ENCODE measurements at regions not wholly inside any gene's neighbourhood (a gene's known extent, or its start where the extent isn't known, plus 50 kb on each side); places are given as distances from the start of the nearest gene placed in this dataset.
A peak's percentile ranks its signal among the peaks of the same experiment; 100 is the strongest.
"Not testable (repeated sequence)": the region's sequence is repeated elsewhere in the genome, so short reads cannot be mapped to it uniquely, and the experiment has no call there.

DNA sequence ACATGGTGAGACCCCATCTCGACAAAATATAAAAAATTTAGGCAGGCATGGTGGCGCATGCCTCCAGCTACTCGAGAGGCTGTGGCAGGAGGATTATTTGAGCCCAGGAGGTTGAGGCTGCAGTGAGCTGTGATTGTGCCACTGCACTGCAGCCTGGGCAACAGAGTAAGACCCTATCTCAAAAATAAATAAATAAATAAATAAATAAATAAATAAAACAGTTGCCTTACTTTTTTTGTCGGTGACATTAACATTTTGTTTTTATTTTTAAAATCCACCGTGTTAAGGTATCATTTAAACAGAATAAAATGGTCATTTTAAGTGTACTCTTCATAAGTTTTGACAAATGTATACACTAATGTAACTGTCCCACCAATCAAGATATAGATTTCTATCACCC, 57.0 kb downstream of the RASL11A start:
- no peak for DNase-seq (ENCODE audit: low read depth)

DNA sequence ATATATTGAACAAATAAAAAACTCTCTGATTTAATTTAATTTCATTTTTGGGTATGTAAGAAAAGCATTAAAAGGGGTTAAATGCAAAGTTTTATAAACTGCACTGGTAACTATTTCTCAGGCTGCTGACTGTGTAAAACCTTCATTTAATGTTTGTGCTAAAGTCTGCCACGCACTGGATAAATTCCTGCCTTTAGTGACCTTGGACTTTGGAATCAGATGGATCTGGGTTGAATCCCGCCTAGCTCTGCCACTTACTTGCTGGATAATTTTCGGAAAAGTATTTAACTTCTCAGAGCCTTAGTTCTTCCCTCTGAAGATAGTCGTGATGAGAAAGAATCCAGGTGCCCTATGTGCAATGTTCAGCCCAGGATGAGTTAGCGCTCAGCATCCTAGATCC, 58.6 kb downstream of the RASL11A start:
- no peak for DNase-seq (ENCODE audit: low read depth)

DNA sequence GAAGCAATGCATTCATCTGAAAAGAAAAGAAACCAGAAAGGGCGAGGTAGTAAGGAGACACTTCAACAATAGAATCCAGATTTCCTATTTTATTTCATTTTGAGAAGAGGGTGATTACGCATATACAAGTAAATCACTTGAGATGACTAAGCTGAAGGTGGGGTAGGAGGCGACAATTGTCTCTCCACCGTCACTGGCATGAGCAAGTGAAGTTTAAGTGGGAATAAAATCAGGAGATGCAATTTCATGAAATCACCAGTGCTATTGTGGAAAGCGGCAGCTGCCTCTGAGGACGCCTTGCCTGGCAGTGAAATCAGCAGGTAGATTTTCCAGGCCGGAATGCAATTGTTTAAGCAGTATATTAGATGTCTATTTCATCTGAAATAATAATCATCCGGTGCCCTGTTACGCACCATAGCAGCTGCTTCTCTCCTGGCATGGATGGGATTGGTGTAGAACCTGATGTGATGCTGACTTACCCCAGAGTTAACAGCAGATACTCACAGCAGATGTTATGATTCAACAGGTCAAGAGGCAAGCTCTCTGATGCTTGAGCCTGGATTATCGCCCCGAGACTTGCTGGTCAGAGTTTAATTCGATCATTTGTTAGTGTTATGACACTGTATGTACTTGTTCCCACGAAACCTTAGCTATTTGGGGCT, 64.3 kb downstream of the RASL11A start:
- DNase-seq (ENCODE audit: low read depth), result no peak

DNA sequence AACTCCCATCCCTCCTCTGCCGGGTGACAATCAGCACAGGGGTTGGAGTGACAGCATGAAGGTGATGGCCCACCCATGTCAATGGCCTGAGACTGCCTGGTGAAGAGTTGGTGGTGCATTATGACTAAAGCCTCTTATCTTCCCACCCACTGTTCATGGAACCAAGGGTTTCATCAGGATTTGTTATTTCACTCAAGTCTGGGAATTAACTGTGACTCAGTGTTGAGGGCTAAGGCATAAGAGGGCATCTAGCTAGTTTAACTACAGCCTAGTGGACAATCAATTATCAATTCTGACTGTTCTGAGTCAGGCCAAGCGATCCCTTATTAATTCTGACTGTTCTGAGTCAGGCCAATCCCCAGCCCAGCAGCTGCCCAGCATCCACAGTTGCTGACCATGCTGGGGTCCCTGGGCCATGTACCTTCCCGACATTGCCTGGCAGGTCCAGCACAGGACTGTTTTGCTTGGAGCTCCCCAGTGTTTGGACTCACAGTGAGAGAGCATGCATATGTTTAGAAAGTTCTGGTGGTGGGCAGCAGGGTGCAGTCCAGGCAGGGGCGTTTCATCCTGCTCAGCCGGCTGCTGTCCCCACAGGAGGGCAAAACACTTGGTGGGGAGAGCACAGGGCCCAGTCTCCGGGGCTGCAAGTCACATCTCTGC, 65.5 kb downstream of the RASL11A start:
- no peak for DNase-seq (ENCODE audit: low read depth)

DNA sequence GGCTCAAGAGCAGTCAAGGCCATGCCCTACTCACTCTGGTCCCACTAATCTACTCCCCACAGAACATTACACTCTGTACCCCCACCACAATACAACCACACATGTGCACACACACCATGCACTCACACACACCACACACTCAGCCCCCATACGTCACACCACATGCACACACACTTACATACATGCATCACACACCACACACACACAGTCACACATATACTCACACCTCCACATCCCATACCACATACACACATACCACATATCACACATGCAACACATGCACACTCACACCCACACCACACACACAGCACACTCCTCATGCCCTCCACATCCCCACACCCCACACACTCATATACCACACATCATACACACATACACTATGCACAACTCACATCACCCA, 67.6 kb downstream of the RASL11A start:
- no peak for DNase-seq (ENCODE audit: low read depth)

DNA sequence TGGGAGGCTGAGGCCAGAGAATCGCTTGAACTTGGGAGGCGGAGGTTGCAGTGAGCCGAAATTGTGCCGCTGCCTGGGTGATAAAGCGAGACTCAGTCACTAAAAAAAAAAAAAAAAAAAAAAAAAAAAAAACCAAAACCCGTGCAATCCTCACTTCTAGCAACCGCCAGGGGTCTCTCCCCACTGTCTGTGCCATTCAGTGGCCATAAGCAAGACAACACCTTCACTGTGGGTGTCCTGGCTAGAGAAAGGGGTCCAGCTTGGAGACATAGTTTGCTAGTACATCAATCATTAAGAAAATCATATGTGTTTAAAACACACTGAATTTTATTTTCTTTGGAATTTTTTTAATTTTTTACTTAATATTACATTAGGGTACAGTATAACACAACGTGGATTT, 68.2 kb downstream of the RASL11A start:
- DNase-seq (ENCODE audit: low read depth), result no peak

DNA sequence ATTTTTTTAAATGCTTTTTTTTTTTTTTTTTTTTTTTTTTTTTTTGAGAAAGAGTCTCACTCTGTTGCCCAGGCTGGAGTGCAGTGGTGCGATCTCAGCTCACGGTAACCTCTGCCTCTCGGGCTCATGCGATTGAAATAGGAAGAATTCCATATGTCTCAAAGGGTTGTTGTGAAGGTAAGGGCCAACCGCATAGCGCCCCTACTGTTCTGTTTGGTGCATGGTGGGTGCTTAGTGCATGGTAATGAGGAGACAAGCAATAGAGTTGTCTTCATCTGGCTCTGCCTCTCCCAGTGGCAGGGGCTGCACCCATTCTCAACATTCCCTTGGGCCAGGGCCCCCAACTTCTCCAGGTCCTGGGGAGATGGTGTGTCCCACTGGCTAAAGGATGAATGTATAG, 68.7 kb downstream of the RASL11A start:
- no peak for DNase-seq (ENCODE audit: low read depth)

DNA sequence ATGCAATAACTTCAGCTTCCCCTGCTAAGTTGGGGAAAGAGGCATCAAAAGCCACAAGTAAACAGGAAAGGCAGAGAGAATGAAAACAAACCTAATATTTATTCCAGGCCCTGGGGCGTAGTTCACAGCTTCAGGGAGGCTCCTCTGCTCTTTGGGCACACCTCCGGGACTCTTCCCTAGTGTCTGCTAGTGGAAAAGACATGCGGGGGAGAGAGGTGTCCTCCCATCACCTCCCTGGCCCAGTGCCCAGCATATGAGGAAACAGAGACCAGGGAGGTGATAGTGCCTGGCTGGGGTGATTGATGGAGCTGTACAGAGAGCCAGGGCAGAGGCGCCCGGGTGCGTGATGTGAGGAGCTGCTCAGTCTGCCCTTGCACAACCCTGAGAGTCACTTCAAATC, 71.0 kb downstream of the RASL11A start:
- no peak for DNase-seq (ENCODE audit: low read depth)

DNA sequence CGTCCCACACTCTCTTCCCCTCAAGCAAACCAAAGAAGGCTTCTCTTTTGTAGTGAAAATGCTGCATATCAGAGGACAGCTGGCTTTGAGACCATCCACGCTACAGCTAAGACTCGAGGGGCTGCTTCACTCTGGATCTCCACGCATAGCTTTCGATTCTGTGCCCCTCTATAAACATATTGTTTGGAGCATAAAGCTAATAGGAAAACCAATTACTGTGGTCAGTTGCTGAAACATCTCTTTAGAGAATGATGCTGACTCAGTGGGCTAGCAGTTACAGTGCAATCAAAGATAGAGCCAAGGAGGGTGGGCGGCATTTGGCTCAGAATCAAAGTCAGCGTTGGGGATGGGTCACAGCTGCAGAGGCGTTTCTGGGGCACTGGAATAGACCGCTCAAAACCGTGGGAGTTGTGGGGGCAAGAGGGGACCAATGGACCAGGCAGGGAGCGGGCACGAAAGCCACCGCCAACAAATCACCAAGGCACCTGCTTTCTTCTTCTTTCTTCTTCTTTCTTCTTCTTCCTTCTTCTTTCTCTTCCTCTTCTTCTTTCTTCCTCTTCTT, 76.7 kb downstream of the RASL11A start:
- DNase-seq (ENCODE audit: low read depth), result no peak

DNA sequence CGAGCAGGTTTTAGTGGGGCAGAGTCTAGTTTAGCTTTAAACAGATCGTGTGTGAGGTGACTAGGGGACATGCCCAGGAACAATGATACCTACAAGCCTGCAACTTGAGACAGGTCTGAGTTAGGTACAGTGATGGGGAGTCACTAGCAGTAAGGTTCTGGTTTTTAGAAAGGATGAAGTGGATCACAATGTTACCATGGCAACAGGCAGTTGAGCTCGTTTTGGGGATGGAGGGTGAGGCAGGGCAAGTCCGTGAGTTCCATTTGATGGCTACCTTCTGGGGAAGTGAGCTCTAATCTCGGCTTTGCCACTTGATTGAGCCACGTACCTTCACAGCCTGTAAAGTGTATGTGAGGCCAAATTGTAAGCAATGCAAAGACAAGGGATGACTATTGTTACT, 76.0 kb upstream of the GTF3A start:
- DNase-seq (ENCODE audit: low read depth), result no peak

DNA sequence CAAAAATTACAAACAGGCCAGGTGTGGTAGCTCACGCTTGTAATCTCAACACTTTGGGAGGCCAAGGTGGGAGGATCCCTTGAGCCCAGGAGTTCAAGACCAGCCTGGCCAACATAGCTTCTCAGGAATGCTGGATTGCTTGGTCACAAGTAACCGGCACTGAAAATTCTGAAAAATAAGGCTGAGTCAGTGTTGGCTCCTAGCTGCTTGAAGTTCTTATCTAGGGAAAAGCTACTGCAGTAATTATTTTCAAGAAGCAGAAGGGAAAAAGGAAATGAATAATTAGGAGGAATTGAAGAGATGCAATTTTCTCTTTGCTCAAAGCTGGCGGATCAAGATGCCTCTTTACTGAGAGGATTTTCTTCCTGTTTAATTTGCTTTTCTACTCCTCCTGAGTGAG, 75.0 kb upstream of the GTF3A start:
- DNase-seq (ENCODE audit: low read depth), result no peak

DNA sequence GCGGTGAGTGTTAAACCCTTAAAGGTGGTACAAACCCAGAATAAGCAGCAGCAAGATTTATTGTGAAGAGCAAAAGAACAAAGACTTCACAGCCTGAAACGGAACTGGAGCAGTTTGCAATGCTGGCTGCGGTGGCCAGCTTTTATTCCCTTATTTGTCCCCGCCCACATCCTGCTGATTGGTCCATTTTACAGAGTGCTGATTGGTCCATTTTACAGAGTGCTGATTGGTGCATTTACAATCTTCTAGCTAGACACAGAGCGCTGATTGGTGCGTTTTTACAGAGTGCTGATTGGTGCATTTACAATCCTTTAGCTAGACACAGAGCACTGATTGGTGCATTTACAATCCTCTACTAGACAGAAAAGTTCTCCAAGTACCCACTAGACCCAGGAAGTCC, 73.6 kb upstream of the GTF3A start:
- not testable (repeated sequence) for DNase-seq (ENCODE audit: low read depth)

DNA sequence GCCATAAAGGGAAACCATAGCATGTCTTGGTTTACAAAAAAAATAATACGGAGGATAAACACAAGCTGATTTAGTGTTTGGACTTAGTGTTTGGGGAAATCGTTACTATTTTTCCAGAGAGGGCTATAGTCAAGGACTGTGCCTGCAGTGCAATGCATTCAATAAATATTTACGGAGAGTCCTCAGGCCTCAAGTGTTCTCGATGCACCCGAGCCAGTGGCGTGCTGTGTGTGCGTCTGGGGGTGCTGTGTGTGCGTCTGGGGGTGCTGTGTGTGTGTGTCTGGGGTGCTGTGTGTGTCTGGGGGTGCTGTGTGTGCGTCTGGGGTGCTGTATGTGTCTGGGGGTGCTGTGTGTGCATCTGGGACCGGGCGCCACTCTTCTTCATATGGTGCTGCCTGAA, 71.7 kb upstream of the GTF3A start:
- DNase-seq (ENCODE audit: low read depth), result no peak

DNA sequence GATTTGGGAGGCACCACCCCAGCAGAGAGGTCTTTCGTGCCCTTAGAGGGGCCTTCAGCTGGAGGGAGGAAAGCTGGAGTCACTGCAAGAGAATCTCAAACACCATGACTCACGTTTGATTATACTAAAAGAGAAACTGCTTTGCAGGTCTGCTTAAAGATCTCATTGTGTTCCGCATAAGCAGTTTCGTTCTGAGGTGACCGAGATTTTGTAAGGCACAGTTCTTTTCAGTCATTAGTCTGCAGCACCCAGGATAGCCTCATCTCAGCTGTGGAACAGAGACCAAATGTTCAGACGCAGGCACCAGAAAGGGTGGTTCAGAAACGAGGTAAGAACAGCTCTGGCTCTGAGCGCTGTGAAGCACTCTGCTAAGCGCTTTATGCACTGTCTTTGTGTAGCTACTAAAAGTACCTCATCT, 71.2 kb upstream of the GTF3A start:
- no peak for DNase-seq (ENCODE audit: low read depth)

DNA sequence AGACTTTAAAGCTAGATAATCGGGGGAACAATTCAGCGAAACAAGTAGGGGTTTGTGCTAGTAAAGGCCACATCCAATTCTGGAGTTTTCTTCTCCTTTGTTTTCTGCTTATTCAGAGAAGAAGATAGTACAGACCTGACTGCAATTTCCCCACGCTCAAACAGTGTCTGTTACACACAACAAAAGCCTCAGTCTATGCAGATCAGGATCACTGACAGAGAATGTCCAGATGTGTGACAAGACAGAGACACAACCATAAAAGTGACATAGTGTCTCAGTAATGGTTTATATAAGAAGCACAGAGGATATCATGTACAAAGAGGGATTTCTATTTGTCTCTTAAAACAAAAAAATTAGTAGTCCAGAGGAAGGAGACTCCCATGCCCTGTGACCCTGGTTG, 70.7 kb upstream of the GTF3A start:
- DNase-seq (ENCODE audit: low read depth), result no peak

DNA sequence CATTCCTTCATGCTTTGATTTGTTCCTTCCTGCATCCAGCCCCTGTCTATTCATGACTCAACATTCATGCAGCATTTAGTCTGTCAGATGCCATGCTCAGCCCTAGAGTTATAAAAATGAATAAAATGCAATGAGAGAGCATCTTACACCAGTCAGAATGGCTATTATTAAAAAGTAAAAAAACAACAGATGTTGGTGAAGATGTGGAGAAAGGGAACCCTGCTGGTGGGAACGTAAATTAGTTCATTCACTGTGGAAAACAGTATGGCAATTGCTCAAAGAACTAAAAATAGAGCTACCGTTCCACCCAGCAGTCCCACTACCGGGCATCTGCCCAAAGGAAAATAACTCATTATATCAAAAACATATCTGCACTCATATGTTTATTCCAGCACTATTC, 70.0 kb upstream of the GTF3A start:
- peak; percentile 70 for DNase-seq (ENCODE audit: low read depth)

DNA sequence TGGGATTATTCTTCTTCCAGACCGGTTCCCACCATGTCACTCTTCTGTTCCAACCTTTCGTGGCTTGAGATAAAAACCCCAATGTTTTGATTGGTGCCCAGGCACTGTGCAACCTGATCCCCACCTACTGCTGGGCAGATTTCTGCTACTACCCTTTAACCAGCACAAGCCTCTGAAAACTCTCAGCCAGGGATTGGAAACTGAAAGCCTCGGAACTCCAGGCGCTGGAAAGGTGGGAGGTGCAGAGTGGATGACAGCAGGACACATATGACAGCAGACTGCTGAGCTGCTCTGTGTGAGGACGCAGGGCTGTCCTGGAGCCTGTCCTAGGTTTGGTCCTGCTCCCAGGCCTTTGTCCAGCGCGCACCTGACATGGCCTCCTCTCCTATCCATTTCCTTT, 68.5 kb upstream of the GTF3A start:
- no peak for DNase-seq (ENCODE audit: low read depth)

DNA sequence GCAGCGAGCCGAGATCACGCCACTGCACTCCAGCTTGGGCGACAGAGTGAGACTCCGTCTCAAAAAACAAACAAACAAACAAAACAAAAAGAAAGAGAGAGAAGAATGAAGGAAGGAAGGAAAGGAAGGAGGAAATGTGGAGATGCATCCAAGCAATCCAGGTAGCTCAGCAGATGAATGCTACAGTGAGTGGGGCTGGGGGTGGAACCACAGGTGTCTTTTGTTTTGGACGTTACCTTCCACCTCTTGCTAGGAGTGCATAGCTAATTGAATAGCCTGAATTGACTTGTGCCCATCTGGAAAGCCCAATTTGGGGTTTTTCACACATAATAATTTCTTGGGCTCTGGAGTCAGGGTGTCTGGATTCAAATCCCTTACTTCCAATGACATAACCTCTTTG, 66.0 kb upstream of the GTF3A start:
- DNase-seq (ENCODE audit: low read depth), result no peak

DNA sequence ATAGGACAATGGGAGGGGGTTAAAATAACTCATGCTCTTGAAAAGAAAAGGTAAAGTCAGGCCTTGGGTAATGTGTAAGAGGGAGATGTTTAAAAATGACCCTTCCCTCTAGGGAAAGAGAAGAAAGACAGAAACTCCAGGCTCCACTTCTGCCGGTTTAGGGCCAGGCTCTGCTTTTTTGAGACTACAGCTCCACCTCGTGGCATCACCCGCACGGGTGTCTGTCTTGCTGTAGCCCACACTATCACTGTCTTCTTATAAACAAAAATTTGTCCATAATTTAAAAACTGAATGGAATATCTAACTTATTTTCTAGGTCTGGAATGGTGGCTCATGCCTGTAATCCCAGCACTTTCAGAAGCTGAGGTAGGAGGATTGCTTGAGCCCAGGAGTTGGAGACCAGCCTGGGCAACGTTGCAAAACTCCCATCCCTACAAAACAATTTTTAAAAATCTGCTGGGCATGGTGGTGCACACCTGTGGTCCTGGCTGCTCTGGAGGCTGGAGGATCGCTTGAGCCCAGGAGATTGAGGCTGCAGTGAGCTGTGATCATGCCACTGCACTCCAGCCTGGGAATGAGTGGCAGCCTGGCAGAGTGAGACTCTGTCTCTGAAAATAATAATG, 65.1 kb upstream of the GTF3A start:
- DNase-seq (ENCODE audit: low read depth), result peak; percentile 54

DNA sequence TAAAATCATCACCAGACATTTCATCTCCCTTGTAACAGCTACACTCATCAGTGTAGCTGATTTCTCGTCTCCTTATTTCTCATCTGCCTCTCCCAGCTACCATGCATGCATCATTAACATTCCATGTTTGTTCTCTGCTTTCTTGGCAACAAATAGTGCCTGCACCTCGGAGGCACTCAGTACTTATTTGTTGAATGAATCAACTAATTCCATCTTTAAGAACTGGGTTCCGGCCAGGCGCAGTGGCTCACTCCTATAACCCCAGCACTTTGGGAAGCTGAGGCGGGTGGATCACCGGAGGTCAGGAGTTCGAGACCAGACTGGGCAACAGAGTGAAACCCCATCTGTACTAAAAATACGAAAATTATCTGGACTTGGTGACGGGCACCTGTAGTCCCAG, 63.9 kb upstream of the GTF3A start:
- DNase-seq (ENCODE audit: low read depth), result no peak

DNA sequence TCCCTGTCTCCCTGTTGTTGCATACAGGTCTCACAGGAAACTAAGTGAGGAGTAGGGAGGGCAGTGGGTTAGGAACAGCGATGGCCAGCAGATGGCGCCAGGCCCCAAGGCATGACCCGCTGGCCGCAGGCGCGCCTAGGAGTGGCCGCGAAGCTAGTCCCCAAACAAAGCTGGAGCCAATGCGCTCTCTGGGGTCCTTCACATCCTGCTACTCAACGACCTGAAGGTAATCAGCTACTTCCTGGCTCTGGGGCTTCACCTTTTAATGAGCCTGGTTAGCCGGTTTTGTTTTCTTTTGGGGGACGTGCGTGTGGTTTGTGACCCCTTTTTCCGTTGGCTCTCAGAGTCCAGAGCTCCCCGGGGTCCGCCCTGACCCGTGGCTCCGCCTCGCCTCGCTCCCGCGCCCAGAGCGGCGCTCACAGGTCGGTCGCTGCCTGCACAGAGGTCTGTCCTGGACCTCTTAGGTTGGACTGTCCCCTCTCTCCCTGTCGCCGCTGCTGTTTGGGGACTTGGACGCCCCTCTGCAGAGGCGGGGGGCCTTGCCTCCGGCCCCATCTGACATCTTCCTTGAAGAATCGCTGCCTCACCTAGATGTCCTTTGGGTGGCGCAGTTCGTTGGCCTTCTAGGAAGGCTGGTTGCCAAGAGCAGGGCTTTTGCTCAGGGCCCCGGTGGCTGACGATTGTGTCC, 62.2 kb upstream of the GTF3A start:
- DNase-seq (ENCODE audit: low read depth), result peak; percentile 64

DNA sequence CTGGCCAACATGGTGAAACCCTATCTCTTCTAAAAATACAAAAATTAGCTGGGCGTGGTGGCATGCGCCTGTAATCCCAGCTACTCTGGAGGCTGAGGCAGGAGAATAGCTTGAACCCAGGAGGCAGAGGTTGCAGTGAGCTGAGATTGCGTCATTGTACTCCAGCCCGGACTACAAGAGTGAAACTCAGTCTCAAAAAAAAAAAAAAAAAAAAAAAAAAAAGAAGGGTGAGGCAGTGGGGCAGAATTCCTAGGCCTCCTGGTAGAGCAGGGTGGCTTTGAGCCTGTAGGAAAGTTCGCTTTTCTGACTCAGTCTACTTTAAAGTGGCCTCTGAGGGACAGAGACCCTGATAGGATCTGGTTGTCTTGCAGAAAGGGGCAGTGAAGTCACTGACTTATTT, 60.8 kb upstream of the GTF3A start:
- not testable (repeated sequence) for DNase-seq (ENCODE audit: low read depth)

DNA sequence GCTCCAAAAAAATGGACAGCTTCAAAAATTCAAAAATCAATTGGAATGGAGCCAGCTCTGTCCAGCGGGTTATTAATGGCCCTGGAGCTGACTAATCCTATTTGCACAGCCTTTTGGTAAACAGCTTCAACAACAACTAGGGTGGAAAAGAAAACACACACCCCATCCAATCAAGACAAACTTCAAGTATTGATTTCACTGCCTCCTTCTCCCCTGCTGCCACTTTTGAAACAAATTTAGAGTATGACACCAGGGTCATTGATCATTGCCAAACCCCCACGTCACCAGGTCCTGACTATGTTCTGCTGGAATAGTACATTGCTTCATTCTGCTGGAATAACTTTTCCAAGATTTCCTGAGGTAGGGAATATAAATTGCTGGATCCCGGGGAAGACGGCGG, 56.8 kb upstream of the GTF3A start:
- no peak for DNase-seq (ENCODE audit: low read depth)
